Osteocyte (in vitro differentiated cells): ENCODE measurements at regions not wholly inside any gene's neighbourhood (a gene's known extent, or its start where the extent isn't known, plus 50 kb on each side); places are given as distances from the start of the nearest gene placed in this dataset.

Experiments
- DNase-seq: peaks from one replicate; pipeline ENCODE4 v3.0.0; 2021; ENCODE audit warnings: mixed read lengths; ENCODE audit not compliant: unreplicated experiment; ENCODE audit errors: extremely low spot score
- H3K27ac Mint-ChIP-seq: one replicate; pipeline ENCODE4 v1.8.0; 2021; ENCODE audit warnings: mild to moderate bottlenecking, mixed read lengths; ENCODE audit not compliant: unreplicated experiment
- H3K27me3 Mint-ChIP-seq: one replicate; pipeline ENCODE4 v1.8.0; 2021; ENCODE audit warnings: mixed read lengths; ENCODE audit not compliant: unreplicated experiment
- H3K36me3 Mint-ChIP-seq: one replicate; pipeline ENCODE4 v1.8.0; 2021; ENCODE audit warnings: mixed read lengths; ENCODE audit not compliant: unreplicated experiment
- H3K4me1 Mint-ChIP-seq: one replicate; pipeline ENCODE4 v1.8.0; 2021; ENCODE audit warnings: mixed read lengths; ENCODE audit not compliant: unreplicated experiment
- H3K4me3 Mint-ChIP-seq: one replicate; pipeline ENCODE4 v1.8.0; 2021; ENCODE audit warnings: mild to moderate bottlenecking, moderate library complexity, mixed read lengths; ENCODE audit not compliant: unreplicated experiment
- H3K9me3 Mint-ChIP-seq: one replicate; pipeline ENCODE4 v1.8.0; 2021; ENCODE audit warnings: mixed read lengths; ENCODE audit not compliant: unreplicated experiment
- TF ChIP-seq, protein P1 (sequence below): fragments of 200-600 bp; sonication (generic); IDR thresholded peaks from 2 replicates; pipeline ENCODE4 v1.5.0; 2021; ENCODE audit warnings: antibody characterized with exemption, mild to moderate bottlenecking, moderate library complexity

DNA sequence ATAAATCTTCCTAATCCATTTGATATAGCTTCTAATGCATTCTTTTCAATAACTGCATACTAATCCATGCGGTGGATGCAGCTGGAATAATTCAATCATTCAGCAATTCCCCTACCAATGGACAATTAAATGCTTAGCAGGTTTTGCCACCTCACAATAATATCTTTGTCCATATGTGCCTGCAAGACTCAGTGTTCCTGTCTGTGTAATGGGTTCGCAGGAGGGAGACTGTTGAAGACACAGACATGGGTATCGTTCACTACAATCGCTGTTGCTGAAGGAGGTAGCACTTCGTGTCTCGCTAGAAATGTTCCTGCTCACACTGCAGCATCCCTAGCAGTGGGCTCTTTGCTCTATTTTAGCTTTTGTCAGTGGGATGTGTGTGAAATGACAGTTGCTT lies 214.4 kb downstream of the MED10 start:
- DNase-seq, result no peak

DNA sequence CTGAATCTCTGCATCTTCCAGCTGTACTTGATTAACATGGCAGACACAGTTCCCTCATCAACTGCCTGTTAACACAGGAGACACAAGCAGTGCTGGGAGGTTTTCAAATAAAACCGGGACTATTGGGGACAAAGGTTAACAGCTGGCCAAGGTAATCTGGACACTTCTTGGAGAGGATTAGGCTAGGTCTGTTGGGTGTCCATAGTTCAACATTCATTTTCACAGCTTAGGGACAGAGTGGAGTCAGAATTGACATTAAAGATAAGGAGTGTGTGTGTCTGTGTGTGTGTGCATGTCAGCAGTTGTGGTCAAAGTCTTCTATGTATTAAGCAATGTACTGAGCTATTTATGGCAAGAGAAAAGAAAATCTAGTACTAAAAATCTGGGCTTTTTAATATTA lies 216.2 kb downstream of the MED10 start:
- no peaks in the 10 kb centered on the region for H3K27me3 Mint-ChIP-seq
- DNase-seq, result no peak
- H3K4me3 Mint-ChIP-seq, result no peak overlapping the region
- H3K9me3 Mint-ChIP-seq, result peaks cover 4% of the 10 kb centered on the region
- no peaks in the 10 kb centered on the region for H3K36me3 Mint-ChIP-seq
- TF ChIP-seq, protein P1, sequence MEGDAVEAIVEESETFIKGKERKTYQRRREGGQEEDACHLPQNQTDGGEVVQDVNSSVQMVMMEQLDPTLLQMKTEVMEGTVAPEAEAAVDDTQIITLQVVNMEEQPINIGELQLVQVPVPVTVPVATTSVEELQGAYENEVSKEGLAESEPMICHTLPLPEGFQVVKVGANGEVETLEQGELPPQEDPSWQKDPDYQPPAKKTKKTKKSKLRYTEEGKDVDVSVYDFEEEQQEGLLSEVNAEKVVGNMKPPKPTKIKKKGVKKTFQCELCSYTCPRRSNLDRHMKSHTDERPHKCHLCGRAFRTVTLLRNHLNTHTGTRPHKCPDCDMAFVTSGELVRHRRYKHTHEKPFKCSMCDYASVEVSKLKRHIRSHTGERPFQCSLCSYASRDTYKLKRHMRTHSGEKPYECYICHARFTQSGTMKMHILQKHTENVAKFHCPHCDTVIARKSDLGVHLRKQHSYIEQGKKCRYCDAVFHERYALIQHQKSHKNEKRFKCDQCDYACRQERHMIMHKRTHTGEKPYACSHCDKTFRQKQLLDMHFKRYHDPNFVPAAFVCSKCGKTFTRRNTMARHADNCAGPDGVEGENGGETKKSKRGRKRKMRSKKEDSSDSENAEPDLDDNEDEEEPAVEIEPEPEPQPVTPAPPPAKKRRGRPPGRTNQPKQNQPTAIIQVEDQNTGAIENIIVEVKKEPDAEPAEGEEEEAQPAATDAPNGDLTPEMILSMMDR, result no peak
- H3K27ac Mint-ChIP-seq, result no peak overlapping the region
- H3K4me1 Mint-ChIP-seq, result no peaks in the 10 kb centered on the region

More for the DNA sequence above, 214.4 kb downstream of the MED10 start:
- Mint-ChIP-seq H3K4me1 (no peaks in the 10 kb centered on the region), H3K4me3 (no peak overlapping the region), H3K36me3 (no peaks in the 10 kb centered on the region), H3K27ac (no peak overlapping the region), H3K9me3 (no peaks in the 10 kb centered on the region), H3K27me3 (no peaks in the 10 kb centered on the region)
- TF ChIP-seq, protein P1, result no peak

- no peak overlapping the region for H3K4me3 Mint-ChIP-seq
- H3K27me3 Mint-ChIP-seq, result no peaks in the 10 kb centered on the region
- peaks cover 4% of the 10 kb centered on the region for H3K9me3 Mint-ChIP-seq
- H3K36me3 Mint-ChIP-seq, result no peaks in the 10 kb centered on the region
- TF ChIP-seq, protein P1, result no peak
- H3K4me1 Mint-ChIP-seq, result no peaks in the 10 kb centered on the region
- H3K27ac Mint-ChIP-seq, result no peak overlapping the region
- no peak for DNase-seq
Measured at GRCh38 chr5:6161257-6161656, 217.1 kb downstream of the MED10 start.

- Mint-ChIP-seq H3K27ac (no peak overlapping the region), H3K4me1 (no peaks in the 10 kb centered on the region), H3K36me3 (no peaks in the 10 kb centered on the region), H3K27me3 (no peaks in the 10 kb centered on the region), H3K4me3 (no peak overlapping the region), H3K9me3 (peaks cover 4% of the 10 kb centered on the region)
- TF ChIP-seq, protein P1, result no peak
- no peak for DNase-seq
Measured at GRCh38 chr5:6159832-6160430, 218.4 kb downstream of the MED10 start.

GRCh38 chr5:6158974-6159831 lies 219.1 kb downstream of the MED10 start:
- Mint-ChIP-seq H3K4me3 (no peak overlapping the region), H3K4me1 (no peaks in the 10 kb centered on the region), H3K9me3 (peaks cover 4% of the 10 kb centered on the region), H3K27me3 (no peaks in the 10 kb centered on the region), H3K27ac (no peak overlapping the region), H3K36me3 (no peaks in the 10 kb centered on the region)
- no peak for DNase-seq
- TF ChIP-seq, protein P1, result no peak
